HG03045 (cell line): ENCODE measurements at regions not wholly inside any gene's neighbourhood (a gene's known extent, or its start where the extent isn't known, plus 50 kb on each side); places are given as distances from the start of the nearest gene placed in this dataset.

Experiments used
- ATAC-seq: cut with Tn5 transposase; IDR thresholded peaks from one replicate; pipeline ENCODE4 v1.9.1; 2021; ENCODE audit warnings: mild to moderate bottlenecking, moderate library complexity; ENCODE audit not compliant: unreplicated experiment

DNA sequence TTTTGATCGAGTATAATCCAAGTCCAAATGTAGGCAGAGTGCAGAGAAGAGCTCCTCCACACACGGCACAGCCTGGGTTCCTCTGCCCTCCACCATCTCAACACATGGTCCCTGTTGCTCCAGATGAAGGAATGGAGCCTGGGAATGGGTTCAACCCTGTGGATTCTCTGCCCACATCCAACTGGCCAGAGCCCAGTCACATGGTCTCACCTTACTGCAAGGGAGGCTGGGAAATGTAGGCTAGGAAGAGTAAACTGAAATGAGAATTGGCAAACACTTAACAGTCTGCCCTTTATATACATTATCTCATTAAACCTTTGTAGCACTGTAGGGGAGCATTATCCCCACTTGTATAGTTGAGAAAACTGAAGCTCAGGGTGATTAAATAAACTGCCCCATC lies 60.1 kb upstream of the RAB4A start:
- ATAC-seq, result no peak

- no peak for ATAC-seq
Measured at GRCh38 chr1:229213797-229214196, 57.1 kb upstream of the RAB4A start.

DNA sequence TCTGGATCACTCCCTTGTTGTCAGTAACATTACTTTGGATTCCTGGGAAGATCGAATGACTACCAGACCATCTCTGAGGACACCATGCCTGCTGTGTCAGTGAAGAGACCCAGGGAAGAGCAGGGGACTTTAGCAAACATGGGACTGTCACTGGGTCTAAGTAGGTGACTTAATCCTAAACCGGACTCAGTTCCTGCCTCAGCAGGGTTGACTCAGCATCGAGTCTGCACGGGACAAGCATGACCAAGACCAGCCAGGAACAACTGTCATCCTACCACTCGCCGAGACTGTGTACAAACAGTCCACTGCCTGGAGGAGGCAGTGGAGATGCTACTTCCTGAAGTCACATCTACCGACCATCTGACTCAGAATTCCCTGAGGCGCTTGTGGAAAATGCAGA lies 53.2 kb upstream of the RAB4A start:
- no peak for ATAC-seq

DNA sequence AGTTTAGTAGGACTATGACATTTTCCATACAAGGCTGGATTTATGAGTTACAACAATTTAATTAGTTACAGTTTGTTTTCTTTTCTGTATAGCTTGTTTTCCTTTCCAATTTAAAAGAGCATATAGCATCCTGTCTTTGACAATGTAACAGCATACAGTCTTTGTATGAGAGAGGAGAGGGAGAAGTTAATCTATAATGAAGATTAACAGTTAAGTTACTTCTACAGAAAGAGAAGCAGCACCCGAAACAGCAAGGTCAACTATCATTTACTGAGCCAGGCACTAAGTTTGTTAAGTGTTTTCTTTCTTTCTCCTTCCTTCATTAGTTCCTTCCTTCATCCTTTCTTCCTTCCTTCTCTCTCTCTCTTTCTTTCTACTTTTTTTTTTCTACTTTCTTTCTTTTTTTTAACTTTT lies 52.3 kb upstream of the RAB4A start:
- ATAC-seq, result no peak

GRCh38 chr1:229220163-229220846 lies 50.6 kb upstream of the RAB4A start:
- no peak for ATAC-seq

DNA sequence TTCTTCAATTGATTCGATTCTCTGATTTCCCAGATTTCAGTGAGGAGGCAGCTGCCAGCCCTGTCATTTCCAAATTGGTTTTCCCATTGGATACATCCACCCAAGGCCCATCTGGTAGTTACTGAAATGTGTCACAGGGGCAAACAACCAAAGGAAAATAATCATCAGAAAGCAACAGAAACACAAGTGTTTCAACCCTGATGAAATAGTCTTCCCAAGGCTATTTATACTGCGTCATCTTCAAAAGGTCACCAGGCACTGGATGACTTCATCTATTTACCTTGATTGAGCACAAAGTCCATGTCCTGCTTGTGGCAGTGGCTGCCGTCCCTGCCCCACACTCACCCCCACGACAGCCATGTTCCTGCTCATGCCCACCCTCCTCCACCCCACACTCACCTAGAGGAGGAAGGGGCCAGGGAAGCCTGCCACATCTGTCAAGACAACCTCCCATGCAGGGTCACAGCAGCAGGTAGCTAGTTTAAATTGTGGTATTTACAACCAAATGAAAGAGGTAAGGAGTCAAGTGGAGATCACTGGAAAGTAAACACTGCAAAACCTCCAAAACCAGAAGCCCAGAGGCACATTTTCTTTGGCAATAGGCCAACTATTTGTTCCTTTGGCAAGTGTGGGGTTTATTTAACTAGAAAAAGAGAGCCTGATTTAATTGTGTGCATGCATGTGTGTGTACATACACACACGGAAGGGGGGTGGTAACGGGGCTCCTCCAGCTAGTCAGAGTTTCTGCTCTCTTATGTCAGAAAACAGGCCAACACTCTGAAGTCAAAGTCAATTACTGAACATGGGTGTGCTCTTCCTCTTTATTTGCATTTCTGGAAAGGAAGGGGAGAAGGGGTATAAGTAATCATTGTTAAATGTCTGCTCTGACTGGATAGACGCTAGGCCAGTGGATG lies 49.5 kb upstream of the RAB4A start:
- ATAC-seq, result no peak
